HepG2 (cell line): ENCODE measurements at regions not wholly inside any gene's neighbourhood (a gene's known extent, or its start where the extent isn't known, plus 50 kb on each side); places are given as distances from the start of the nearest gene placed in this dataset.
A peak's percentile ranks its signal among the peaks of the same experiment; 100 is the strongest.

Source experiments
- ATAC-seq: fragments of 200-7000 bp; cut with Tn5 transposase; 3 replicates; pipeline ENCODE4 v1.9.1; 2020; ENCODE audit warnings: mild to moderate bottlenecking, moderate library complexity
- BruUV-seq: library from RNA; stranded (reverse); fragments of 400-500 nt; replicated peaks from 2 replicates; lab custom pipeline; 2021; lab: Mats Ljungman, UMichigan
- CTCF ChIA-PET: fragments of 300-600 bp; formaldehyde crosslinking; extraction: SDS; loops from one replicate; lab custom pipeline; 2021; ENCODE audit warnings: low total read pairs, inconsistent platforms, low intra/inter-chr PET ratio; lab: Yijun Ruan, JAX
- POLR2A ChIA-PET: fragments of 350-600 bp; sonication (Branson Sonifier 250); formaldehyde crosslinking; loops from one replicate; lab custom pipeline; 2020; ENCODE audit warnings: antibody characterized with exemption, inconsistent platforms; lab: Yijun Ruan, JAX
- DNase-seq: peaks from one replicate; pipeline ENCODE4 v3.0.0-alpha.2; 2015; ENCODE audit warnings: low spot score
- FAIRE-seq: peaks from 3 replicates; lab custom pipeline; 2011; peaks lifted over from hg19 to GRCh38; lab: Jason Lieb, UNC
- H2AFZ ChIP-seq: one replicate; pipeline ENCODE4 v1.6.1; 2011; ENCODE audit warnings: low read length, inconsistent platforms
- H3K27ac ChIP-seq: fragments of 300-600 bp; 3 replicates; pipeline ENCODE4 v1.8.0; 2011; ENCODE audit warnings: mixed run types, mild to moderate bottlenecking, mixed read lengths, low read length, inconsistent platforms; ENCODE audit not compliant: insufficient read depth; ENCODE audit errors: extremely low read length
- H3K27me3 ChIP-seq, 2 experiments: fragments of 200-600 bp in 1 of 2; 2 replicates in 1 of 2; 3 replicates in 1 of 2; pipeline versions ENCODE4 v1.6.0 to v1.8.0; 2011; ENCODE audit warnings: low read length in 2 of 2, mild to moderate bottlenecking in 2 of 2, moderate library complexity in 2 of 2, inconsistent platforms in 1 of 2; ENCODE audit not compliant: insufficient read depth in 2 of 2, control insufficient read depth in 1 of 2
- H3K36me3 ChIP-seq, 2 experiments: fragments of 200-600 bp in 1 of 2; replicated peaks in 1 of 2; 2 replicates in 1 of 2; 3 replicates in 1 of 2; pipeline versions ENCODE4 v1.5.1 to v1.8.0; 2011; ENCODE audit warnings: low read length in 2 of 2, inconsistent platforms in 1 of 2; ENCODE audit not compliant: insufficient read depth in 2 of 2, control insufficient read depth in 1 of 2
- H3K4me1 ChIP-seq: 2 replicates; pipeline ENCODE4 v1.5.1; 2012; ENCODE audit warnings: low read length, inconsistent platforms; ENCODE audit not compliant: insufficient read depth
- H3K4me2 ChIP-seq: 2 replicates; pipeline ENCODE4 v1.6.0; 2011; ENCODE audit warnings: low read depth, low read length, inconsistent platforms
- H3K4me3 ChIP-seq, 3 experiments: fragments of 200-600 bp in 1 of 3; sonication (generic), shearing (Covaris generic) in 1 of 3; replicated peaks in 1 of 3; 2 replicates each; pipeline ENCODE4 v1.5.1; 2011 to 2016; ENCODE audit warnings: low read length in 3 of 3, inconsistent platforms in 2 of 3, low read depth in 2 of 3, mild to moderate bottlenecking in 2 of 3, control low read depth in 1 of 3, mixed read lengths in 1 of 3; ENCODE audit not compliant: insufficient read depth in 1 of 3
- H3K79me2 ChIP-seq: one replicate; pipeline ENCODE4 v1.6.1; 2011; ENCODE audit warnings: low read length, inconsistent platforms; ENCODE audit not compliant: insufficient read depth
- H3K9ac ChIP-seq: 2 replicates; pipeline ENCODE4 v1.6.0; 2011; ENCODE audit warnings: mild to moderate bottlenecking, low read depth, low read length, inconsistent platforms; ENCODE audit not compliant: insufficient read depth
- H3K9me3 ChIP-seq: 2 replicates; pipeline ENCODE4 v1.5.1; 2012; ENCODE audit warnings: mild to moderate bottlenecking, low read length
- H4K20me1 ChIP-seq: 2 replicates; pipeline ENCODE4 v1.6.0; 2011; ENCODE audit warnings: inconsistent platforms, mild to moderate bottlenecking, low read length, moderate library complexity; ENCODE audit not compliant: insufficient read depth
- CTCF ChIP-seq: sonication (generic); formaldehyde crosslinking; IDR thresholded peaks from 2 replicates; pipeline ENCODE4 v1.5.0; 2020; ENCODE audit warnings: mild to moderate bottlenecking, missing genetic modification reagents, moderate library complexity
- GATAD1 ChIP-seq: IDR thresholded peaks from 2 replicates; pipeline ENCODE4 v1.6.1; 2016; ENCODE audit warnings: missing genetic modification reagents, missing compliant biosample characterization
- NCOA1 ChIP-seq: sonication (generic); formaldehyde crosslinking; IDR thresholded peaks from 2 replicates; pipeline ENCODE4 v1.9.0; 2021; ENCODE audit warnings: missing genetic modification reagents
- NCOA2 ChIP-seq: sonication (generic); formaldehyde crosslinking; IDR thresholded peaks from 2 replicates; pipeline ENCODE4 v1.8.0; 2022; ENCODE audit warnings: inconsistent platforms
- NR2F1 ChIP-seq, 2 experiments: fragments of 450-650 bp in 1 of 2; formaldehyde crosslinking in 1 of 2; IDR thresholded peaks; 2 replicates each; pipeline versions ENCODE4 v1.5.0 to v1.6.1; 2016 to 2020; ENCODE audit warnings: mild to moderate bottlenecking in 1 of 2, missing compliant biosample characterization in 1 of 2, missing genetic modification reagents in 1 of 2, moderate library complexity in 1 of 2
- PBX2 ChIP-seq: IDR thresholded peaks from 2 replicates; pipeline ENCODE4 v1.6.1; 2016; ENCODE audit warnings: control low read depth
- STAG1 ChIP-seq: sonication (generic); formaldehyde crosslinking; IDR thresholded peaks from 2 replicates; pipeline ENCODE4 v1.4.0; 2020; ENCODE audit warnings: missing genetic modification reagents
- ZNF563 ChIP-seq: sonication (generic); formaldehyde crosslinking; IDR thresholded peaks from 2 replicates; pipeline ENCODE4 v1.8.0; 2022; ENCODE audit warnings: mild to moderate bottlenecking, moderate library complexity, missing genetic modification reagents
- WGBS: methylation state at CpG from one replicate; pipeline ENCODE4 v1.1.6; 2017; ENCODE audit warnings: low lambda C conversion rate; 5-methylcytosine and 5-hydroxymethylcytosine counted together
- in situ Hi-C: cut with HindIII; loops from 2 replicates; pipeline ENCODE4 v1.10.0; 2017; ENCODE audit warnings: low pct_unique_long_range_greater_than_20kb; ENCODE audit not compliant: extremely low pct_ligation_motif_present
- intact Hi-C: fragments of 100-400 bp; cut with micrococcal nuclease; formaldehyde crosslinking; loops from one replicate; pipeline ENCODE4 v1.10.0; 2022; ENCODE audit not compliant: unreplicated experiment

DNA sequence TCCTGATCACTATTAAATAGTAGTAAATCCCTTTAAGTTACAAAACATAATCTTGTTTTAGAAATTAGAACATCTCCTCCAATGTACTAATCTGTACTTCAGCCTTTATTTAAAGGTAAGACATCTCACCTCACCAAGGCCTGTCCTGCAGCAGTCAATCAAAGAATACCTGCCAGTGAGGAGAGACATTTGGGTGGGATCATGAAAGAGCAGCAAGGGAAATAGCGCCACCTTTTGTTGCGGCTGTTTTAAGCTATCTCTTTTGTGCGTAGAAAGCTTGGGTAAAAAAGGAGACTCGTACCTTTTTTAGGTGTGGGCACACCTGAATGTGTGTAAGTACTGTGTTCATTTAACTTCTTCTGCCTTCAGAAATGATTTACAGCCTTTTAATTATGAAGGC is 117.8 kb upstream of the TMTC1 start:
- Histone ChIP-seq H3K79me2 (no peaks in the 10 kb centered on the region), H3K27me3 (no peaks in the 10 kb centered on the region), H3K27ac (no peak overlapping the region), H4K20me1 (no peaks in the 10 kb centered on the region), H3K9ac (no peak overlapping the region), H3K36me3 (no peaks in the 10 kb centered on the region), H3K4me2 (no peak overlapping the region), H2AFZ (no peak overlapping the region), H3K9me3 (no peaks in the 10 kb centered on the region), H3K4me3 (no peak overlapping the region), H3K4me1 (no peaks in the 10 kb centered on the region)
- TF ChIP-seq PBX2 (CRISPR knock-in tag): no peak
- no peak for TF ChIP-seq GATAD1
- no peak for TF ChIP-seq NCOA1 (CRISPR knock-in tag)
- TF ChIP-seq NR2F1 (CRISPR knock-in tag; IDR thresholded peaks at IDR 0.05): no peak
- TF ChIP-seq STAG1: peak; percentile 26
- TF ChIP-seq CTCF: peak; percentile 19; the same call in 1 of the 2 replicates
- no peak for TF ChIP-seq NCOA2 (CRISPR knock-in tag)
- TF ChIP-seq ZNF563 (CRISPR knock-in tag): no peak
- DNase-seq (peak; percentile 2), FAIRE-seq (no peak), ATAC-seq (no peak)
- ChIA-PET POLR2A (no interaction called here), CTCF (no interaction called here)
- intact Hi-C loops: no loop called here
- in situ Hi-C loops: no loop called here
- BruUV-seq: no TSS peak
- 33% methylated on average over 4 of the region's 4 CpGs for WGBS
